ENCODE measurements at regions not wholly inside any gene's neighbourhood (a gene's known extent, or its start where the extent isn't known, plus 50 kb on each side); places are given as distances from the start of the nearest gene placed in this dataset.

DNA sequence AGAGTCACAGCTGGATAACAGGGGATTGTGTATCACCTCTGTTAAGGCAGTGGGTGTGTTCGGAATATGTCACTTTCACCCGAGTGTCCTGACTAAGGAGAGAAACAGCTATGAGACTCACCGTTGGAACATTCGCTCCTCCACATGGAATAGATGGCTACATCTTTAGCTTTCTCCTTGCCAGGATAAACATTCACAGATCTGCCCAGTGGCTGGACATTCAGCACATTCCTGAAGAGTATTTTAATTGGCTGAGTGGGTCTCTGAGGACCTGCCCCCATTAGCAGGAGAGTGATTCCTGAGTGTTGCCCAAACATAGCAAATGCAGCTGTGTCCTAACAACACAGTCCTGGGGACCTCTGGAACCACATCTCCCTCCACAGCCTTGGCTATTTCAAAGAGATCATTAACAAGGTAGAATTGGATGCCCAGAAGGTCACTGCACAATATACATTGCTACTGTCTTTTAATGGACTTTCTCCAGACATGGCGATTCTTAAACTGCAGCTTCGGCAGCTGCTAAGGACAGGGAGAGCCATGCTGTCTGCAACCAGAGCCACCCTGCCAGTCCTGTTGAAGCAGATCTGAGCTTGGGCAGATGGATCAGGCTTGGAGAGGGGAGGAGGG is 435.0 kb upstream of the CADM1 start:
- no peak overlapping the region for H3K4me3 ChIP-seq (replicated peaks; ENCODE audit: low read depth, low read length)
- H3K36me3 ChIP-seq (ENCODE audit: control insufficient read depth, insufficient read depth, low read length): no peaks in the 10 kb centered on the region
- TF ChIP-seq CTCF (IDR thresholded peaks at IDR 0.05; ENCODE audit: insufficient read depth, low read length, poor library complexity, severe bottlenecking): no peak
- no peak for DNase-seq (ENCODE audit: extremely low read depth, insufficient read length)
- H3K27me3 ChIP-seq (replicated peaks; ENCODE audit: control insufficient read depth, insufficient read depth, low read length): no peaks in the 10 kb centered on the region

- no peaks in the 10 kb centered on the region for H3K36me3 ChIP-seq (ENCODE audit: control insufficient read depth, insufficient read depth, low read length)
- no peak for DNase-seq (ENCODE audit: extremely low read depth, insufficient read length)
- no peaks in the 10 kb centered on the region for H3K27me3 ChIP-seq (replicated peaks; ENCODE audit: control insufficient read depth, insufficient read depth, low read length)
- TF ChIP-seq CTCF (IDR thresholded peaks at IDR 0.05; ENCODE audit: insufficient read depth, low read length, poor library complexity, severe bottlenecking): no peak
- no peak overlapping the region for H3K4me3 ChIP-seq (replicated peaks; ENCODE audit: low read depth, low read length)
Observed at GRCh38 chr11:115933564-115933963, 429.3 kb upstream of the CADM1 start.

GRCh38 chr11:115931548-115932083 is 427.4 kb upstream of the CADM1 start:
- DNase-seq (ENCODE audit: extremely low read depth, insufficient read length): no peak
- no peak for TF ChIP-seq CTCF (IDR thresholded peaks at IDR 0.05; ENCODE audit: insufficient read depth, low read length, poor library complexity, severe bottlenecking)
- Histone ChIP-seq H3K36me3 (ENCODE audit: control insufficient read depth, insufficient read depth, low read length) (no peaks in the 10 kb centered on the region), H3K4me3 (replicated peaks; ENCODE audit: low read depth, low read length) (no peak overlapping the region), H3K27me3 (replicated peaks; ENCODE audit: control insufficient read depth, insufficient read depth, low read length) (no peaks in the 10 kb centered on the region)

DNA sequence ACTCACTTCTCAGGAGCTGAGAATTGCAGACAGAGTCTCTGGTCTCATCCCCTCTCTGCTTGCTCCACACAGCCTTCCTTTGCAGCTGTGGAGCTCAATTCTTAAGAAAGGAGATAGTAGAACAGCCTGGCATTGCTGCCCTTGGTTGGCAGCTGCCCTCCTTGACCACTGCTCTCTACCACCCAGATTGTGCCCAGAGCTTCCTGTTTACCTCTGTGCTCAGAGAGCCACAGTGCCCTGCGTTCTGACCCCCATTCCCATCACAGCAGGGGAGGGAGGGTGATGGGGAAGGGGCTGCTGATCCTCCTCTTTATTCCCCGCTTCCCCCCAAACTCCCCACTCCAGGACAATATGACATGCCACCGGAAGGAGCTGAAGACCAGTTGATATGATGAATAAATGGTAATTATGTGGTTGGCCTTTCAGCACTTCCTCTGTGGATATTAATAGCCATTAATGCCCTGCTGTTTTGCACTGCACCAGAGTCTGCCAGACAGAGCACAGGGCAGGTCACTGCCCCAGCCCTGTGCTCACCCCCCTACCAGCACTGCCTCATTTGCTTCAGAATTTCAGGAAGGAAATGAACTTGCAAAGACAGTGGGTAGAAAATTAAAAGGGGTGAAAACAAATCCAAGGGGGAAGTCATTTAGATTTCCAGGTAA is 426.8 kb upstream of the CADM1 start:
- no peak for DNase-seq (ENCODE audit: extremely low read depth, insufficient read length)
- Histone ChIP-seq H3K36me3 (ENCODE audit: control insufficient read depth, insufficient read depth, low read length) (no peaks in the 10 kb centered on the region), H3K27me3 (replicated peaks; ENCODE audit: control insufficient read depth, insufficient read depth, low read length) (no peaks in the 10 kb centered on the region), H3K4me3 (replicated peaks; ENCODE audit: low read depth, low read length) (no peak overlapping the region)
- no peak for TF ChIP-seq CTCF (IDR thresholded peaks at IDR 0.05; ENCODE audit: insufficient read depth, low read length, poor library complexity, severe bottlenecking)

DNA sequence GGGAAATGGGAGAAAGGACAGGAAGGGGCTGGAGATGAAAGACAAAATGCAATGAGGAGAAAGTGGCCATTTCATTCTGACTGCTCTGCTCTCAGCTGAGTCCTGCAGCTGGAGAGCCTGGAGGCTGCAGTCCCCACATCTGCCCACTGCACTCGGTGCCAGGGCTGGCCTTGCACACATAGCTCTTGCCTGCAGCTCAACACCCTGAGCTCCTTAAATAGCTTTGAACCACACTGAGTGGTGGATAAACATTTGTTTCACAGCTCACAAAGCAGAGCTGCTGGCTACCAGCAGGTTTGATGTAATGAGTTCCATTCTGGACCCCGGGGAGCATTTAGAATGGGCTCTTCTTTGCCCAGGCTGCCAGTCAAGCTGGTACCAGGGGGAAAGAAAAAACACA is 426.1 kb upstream of the CADM1 start:
- DNase-seq (ENCODE audit: extremely low read depth, insufficient read length): no peak
- Histone ChIP-seq H3K36me3 (ENCODE audit: control insufficient read depth, insufficient read depth, low read length) (no peaks in the 10 kb centered on the region), H3K4me3 (replicated peaks; ENCODE audit: low read depth, low read length) (no peak overlapping the region), H3K27me3 (replicated peaks; ENCODE audit: control insufficient read depth, insufficient read depth, low read length) (no peaks in the 10 kb centered on the region)
- no peak for TF ChIP-seq CTCF (IDR thresholded peaks at IDR 0.05; ENCODE audit: insufficient read depth, low read length, poor library complexity, severe bottlenecking)
